ENCODE measurements at regions not wholly inside any gene's neighbourhood (a gene's known extent, or its start where the extent isn't known, plus 50 kb on each side); places are given as distances from the start of the nearest gene placed in this dataset.

DNA sequence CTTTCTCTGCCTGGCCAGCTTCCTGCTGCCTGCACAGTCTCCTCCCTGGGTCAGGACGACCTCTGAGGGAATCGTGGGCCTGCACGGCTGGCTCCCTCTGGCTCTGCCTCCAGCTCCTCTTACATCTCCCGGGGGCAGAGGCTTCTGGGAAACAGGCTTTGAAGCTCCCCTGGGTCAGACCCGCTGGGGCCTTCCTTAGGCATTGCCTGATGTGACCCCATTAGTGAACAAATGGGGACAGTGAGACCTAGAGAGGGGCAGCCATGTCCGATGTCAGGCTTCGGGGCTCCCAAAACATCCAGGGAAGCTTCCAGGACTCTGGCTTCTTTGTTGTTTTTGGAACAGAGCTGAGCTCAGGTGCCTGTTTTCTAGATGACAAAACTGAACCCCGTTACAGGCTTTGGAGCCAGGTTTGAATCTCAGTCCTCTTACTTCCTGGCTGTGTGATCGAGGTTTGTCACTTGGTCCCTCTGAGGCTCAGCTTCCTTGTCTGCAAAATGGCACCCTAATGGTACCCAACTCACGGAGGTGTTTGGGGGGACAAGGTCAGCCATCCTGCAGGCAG, 94.3 kb downstream of the CEBPB start:
- TF ChIP-seq POLR2A (IDR thresholded peaks at IDR 0.05), result no peak
- TF ChIP-seq CTCF (IDR thresholded peaks at IDR 0.05), result no peak
